HEK293 (cell line): ENCODE measurements at regions not wholly inside any gene's neighbourhood (a gene's known extent, or its start where the extent isn't known, plus 50 kb on each side); places are given as distances from the start of the nearest gene placed in this dataset.

Experiments used
- CTCF ChIP-seq: fragments of 450-650 bp; formaldehyde crosslinking; IDR thresholded peaks from 2 replicates; pipeline ENCODE4 v1.5.1; 2016; ENCODE audit warnings: missing biosample characterization, missing genetic modification characterization
- MEIS1 ChIP-seq: sonication (generic); formaldehyde crosslinking; IDR thresholded peaks from 2 replicates; pipeline ENCODE4 v1.8.1; 2022; ENCODE audit warnings: missing genetic modification reagents, mild to moderate bottlenecking, borderline replicate concordance
- PBX3 ChIP-seq: sonication (generic); formaldehyde crosslinking; IDR thresholded peaks from 2 replicates; pipeline ENCODE4 v1.8.1; 2022; ENCODE audit warnings: mild to moderate bottlenecking, moderate library complexity, missing genetic modification reagents
- TRIM28 ChIP-seq: IDR thresholded peaks from 2 replicates; pipeline ENCODE4 v1.6.1; 2011; ENCODE audit warnings: low read length, control low read depth, borderline replicate concordance
- ZNF561 ChIP-seq: fragments of 450-650 bp; IDR thresholded peaks from 2 replicates; pipeline ENCODE4 v1.5.1; 2018; ENCODE audit warnings: missing biosample characterization, missing genetic modification characterization, borderline replicate concordance
- ZNF677 ChIP-seq: fragments of 450-650 bp; IDR thresholded peaks from 2 replicates; pipeline ENCODE4 v1.5.0; 2018; ENCODE audit warnings: missing biosample characterization, mild to moderate bottlenecking, missing genetic modification characterization, moderate library complexity
- ZNF785 ChIP-seq: fragments of 450-650 bp; formaldehyde crosslinking; IDR thresholded peaks from 2 replicates; pipeline ENCODE4 v1.5.1; 2016; ENCODE audit warnings: missing biosample characterization, missing genetic modification characterization
- ZNF830 ChIP-seq: fragments of 450-650 bp; IDR thresholded peaks from 2 replicates; pipeline ENCODE4 v1.5.0; 2018; ENCODE audit warnings: missing biosample characterization, missing genetic modification characterization, low read depth, mild to moderate bottlenecking, moderate library complexity
- ZSCAN18 ChIP-seq: fragments of 450-650 bp; formaldehyde crosslinking; IDR thresholded peaks from 2 replicates; pipeline ENCODE4 v1.5.1; 2016; ENCODE audit warnings: missing biosample characterization, missing genetic modification characterization

GRCh38 chr10:33878238-33878786, 543.8 kb upstream of the NRP1 start:
- TF ChIP-seq ZNF561 (tag by site-specific recombination): no peak
- TF ChIP-seq ZNF785: no peak
- TF ChIP-seq MEIS1 (CRISPR knock-in tag): no peak
- no peak for TF ChIP-seq CTCF (tag by site-specific recombination)
- no peak for TF ChIP-seq ZNF677
- no peak for TF ChIP-seq ZNF830
- TF ChIP-seq TRIM28: no peak
- no peak for TF ChIP-seq ZSCAN18 (tag by site-specific recombination)
- no peak for TF ChIP-seq PBX3 (CRISPR knock-in tag)
